Parathyroid adenoma (tissue), 2 donors: ENCODE measurements at regions not wholly inside any gene's neighbourhood (a gene's known extent, or its start where the extent isn't known, plus 50 kb on each side); places are given as distances from the start of the nearest gene placed in this dataset.

Experiments
- H2AFZ ChIP-seq: fragments of 300-600 bp; sonication (generic); one replicate; pipeline ENCODE4 v1.7.0; 2017; ENCODE audit warnings: antibody characterized with exemption, mild to moderate bottlenecking
- H3K27ac ChIP-seq: fragments of 300-600 bp; sonication (generic); one replicate; pipeline ENCODE4 v1.7.0; 2017
- H3K27me3 ChIP-seq: fragments of 300-600 bp; sonication (generic); one replicate; pipeline ENCODE4 v1.7.0; 2017; ENCODE audit warnings: low read length; ENCODE audit not compliant: control insufficient read depth, insufficient read depth
- H3K36me3 ChIP-seq: fragments of 300-600 bp; sonication (generic); one replicate; pipeline ENCODE4 v1.7.0; 2017; ENCODE audit warnings: low read length; ENCODE audit not compliant: control insufficient read depth, insufficient read depth
- H3K4me1 ChIP-seq: fragments of 300-600 bp; sonication (generic); one replicate; pipeline ENCODE4 v1.7.0; 2017; ENCODE audit warnings: control low read depth
- H3K4me2 ChIP-seq: fragments of 300-600 bp; sonication (generic); one replicate; pipeline ENCODE4 v1.7.0; 2017; ENCODE audit warnings: low read length
- H3K4me3 ChIP-seq: fragments of 300-600 bp; sonication (generic); one replicate; pipeline ENCODE4 v1.7.0; 2017; ENCODE audit warnings: low read depth, low read length
- H3K79me2 ChIP-seq: fragments of 300-600 bp; sonication (generic); one replicate; pipeline ENCODE4 v1.7.0; 2017; ENCODE audit warnings: control low read depth
- H3K9ac ChIP-seq: fragments of 300-600 bp; sonication (generic); one replicate; pipeline ENCODE4 v1.7.0; 2017; ENCODE audit warnings: mild to moderate bottlenecking
- H3K9me3 ChIP-seq: fragments of 300-600 bp; sonication (generic); one replicate; pipeline ENCODE4 v1.7.0; 2017; ENCODE audit warnings: low read length; ENCODE audit not compliant: control insufficient read depth
- CTCF ChIP-seq: fragments of 300-600 bp; sonication (generic); IDR thresholded peaks from one replicate; pipeline ENCODE4 v1.7.0; 2017; ENCODE audit warnings: antibody characterized with exemption, mild to moderate bottlenecking
- donor health status: primary hyperparathyroidism.

GRCh38 chr20:17844133-17844429, 124.5 kb downstream of the SNX5 start:
- Histone ChIP-seq H3K4me1 (no peaks in the 10 kb centered on the region), H3K4me2 (no peak overlapping the region), H3K27ac (peak overlapping the region; percentile 3), H3K36me3 (no peaks in the 10 kb centered on the region), H3K9me3 (no peaks in the 10 kb centered on the region), H3K27me3 (no peaks in the 10 kb centered on the region), H3K9ac (no peak overlapping the region), H2AFZ (no peak overlapping the region), H3K4me3 (no peak overlapping the region), H3K79me2 (no peaks in the 10 kb centered on the region)
- no peak for TF ChIP-seq CTCF

DNA sequence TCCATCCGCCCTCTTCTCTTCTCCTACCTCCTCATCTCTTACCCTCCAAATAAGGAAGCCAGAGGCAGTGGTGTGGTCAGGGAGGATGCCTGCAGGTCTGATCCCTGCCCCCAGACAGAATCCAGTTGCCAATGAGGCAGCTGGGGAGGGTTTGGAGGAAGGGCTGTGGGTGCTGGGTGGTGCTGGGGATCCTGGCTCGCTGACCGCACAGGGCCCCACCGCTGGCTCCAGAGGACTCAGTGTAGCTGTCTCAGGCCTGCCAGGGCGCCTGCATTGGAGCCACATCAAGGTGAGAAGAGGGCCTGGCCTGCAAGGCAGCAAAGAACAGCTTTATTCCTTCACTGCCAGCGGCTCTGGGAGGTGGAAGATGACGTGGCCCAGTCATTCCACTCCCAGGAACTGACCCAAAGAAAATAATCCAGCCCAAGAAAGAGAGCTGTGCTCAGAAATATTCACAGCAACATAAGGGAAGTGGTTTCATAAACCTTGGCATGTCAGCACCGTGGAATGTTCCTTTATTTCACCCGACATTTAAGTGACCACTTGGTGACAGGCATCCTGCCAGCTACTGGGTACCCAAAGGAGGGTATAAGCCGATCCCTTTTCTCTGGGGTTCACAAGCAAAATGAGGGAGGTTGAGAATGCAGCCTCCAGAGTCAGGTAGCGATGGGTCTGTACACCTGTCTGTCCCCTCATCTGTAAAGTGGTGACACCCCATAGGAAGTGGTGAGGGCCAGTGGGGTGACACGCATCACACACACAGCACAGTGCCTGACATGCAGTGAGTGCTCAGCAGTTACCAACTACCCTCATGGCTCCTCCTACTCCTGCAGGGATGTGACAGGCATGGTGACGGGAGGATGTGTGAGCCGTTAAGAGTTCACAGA, 125.1 kb downstream of the SNX5 start:
- Histone ChIP-seq H3K4me1 (no peaks in the 10 kb centered on the region), H3K9ac (no peak overlapping the region), H2AFZ (no peak overlapping the region), H3K36me3 (no peaks in the 10 kb centered on the region), H3K4me2 (no peak overlapping the region), H3K4me3 (no peak overlapping the region), H3K79me2 (no peaks in the 10 kb centered on the region), H3K27me3 (no peaks in the 10 kb centered on the region), H3K27ac (peak overlapping the region; percentile 3), H3K9me3 (no peaks in the 10 kb centered on the region)
- TF ChIP-seq CTCF = no peak

DNA sequence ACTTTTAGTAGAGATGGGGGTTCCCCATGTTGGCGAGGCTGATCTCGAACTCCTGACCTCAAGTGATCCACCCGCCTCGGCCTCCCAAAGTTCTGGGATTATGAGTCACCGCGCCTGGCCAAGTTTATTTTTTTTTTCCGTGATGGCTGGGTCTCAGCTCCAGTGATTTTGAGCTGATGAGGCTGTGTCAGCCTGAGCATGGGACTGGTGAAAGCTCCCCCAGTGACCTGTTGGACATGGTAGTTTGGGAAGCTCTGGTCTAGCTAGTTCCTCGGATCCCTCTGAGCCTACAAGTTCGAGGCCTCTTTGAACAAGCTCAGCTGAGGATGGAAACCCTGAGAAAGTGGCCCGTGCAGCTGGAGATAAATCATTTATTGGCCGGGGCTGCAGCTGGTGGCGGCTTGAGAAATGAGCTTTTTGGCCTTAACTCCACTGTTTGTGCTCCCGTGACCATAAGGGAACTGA, 126.8 kb downstream of the SNX5 start:
- Histone ChIP-seq H3K9ac (no peak overlapping the region), H3K27me3 (no peaks in the 10 kb centered on the region), H3K9me3 (no peaks in the 10 kb centered on the region), H3K4me2 (no peak overlapping the region), H3K4me1 (no peaks in the 10 kb centered on the region), H3K4me3 (no peak overlapping the region), H3K79me2 (no peaks in the 10 kb centered on the region), H2AFZ (no peak overlapping the region), H3K36me3 (no peaks in the 10 kb centered on the region), H3K27ac (no peak overlapping the region)
- no peak for TF ChIP-seq CTCF

DNA sequence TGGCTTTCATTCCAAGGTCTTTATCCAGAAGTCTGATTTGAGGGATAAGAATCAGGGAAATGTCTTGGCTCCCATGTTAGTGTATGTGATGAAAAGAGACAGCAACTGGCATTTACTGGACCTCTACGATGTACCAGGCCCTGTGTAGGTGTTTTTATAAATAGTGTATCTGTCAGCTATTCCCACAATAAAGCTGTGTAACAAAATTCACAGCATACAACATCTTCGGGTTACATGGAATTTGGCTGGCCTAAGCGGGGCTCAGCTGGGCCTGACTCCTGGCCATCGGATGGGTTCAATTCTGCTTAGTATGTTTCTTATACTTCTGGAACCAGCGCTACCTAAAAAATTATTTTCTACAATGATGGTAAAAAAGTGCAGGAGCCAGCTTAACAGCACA, 128.2 kb downstream of the SNX5 start:
- no peaks in the 10 kb centered on the region for H3K36me3 ChIP-seq
- no peaks in the 10 kb centered on the region for H3K79me2 ChIP-seq
- H3K9ac ChIP-seq = no peak overlapping the region
- no peaks in the 10 kb centered on the region for H3K27me3 ChIP-seq
- no peak overlapping the region for H3K4me2 ChIP-seq
- H3K4me1 ChIP-seq = no peaks in the 10 kb centered on the region
- no peak overlapping the region for H3K4me3 ChIP-seq
- H2AFZ ChIP-seq = no peak overlapping the region
- TF ChIP-seq CTCF = no peak
- H3K9me3 ChIP-seq = no peaks in the 10 kb centered on the region
- H3K27ac ChIP-seq = no peak overlapping the region

GRCh38 chr20:17838921-17839320, 129.7 kb downstream of the SNX5 start:
- no peaks in the 10 kb centered on the region for H3K4me1 ChIP-seq

More at GRCh38 chr20:17838921-17839320, 129.7 kb downstream of the SNX5 start:
- Histone ChIP-seq H3K9ac (no peak overlapping the region), H3K4me2 (no peak overlapping the region), H3K36me3 (no peaks in the 10 kb centered on the region), H3K4me3 (no peak overlapping the region), H2AFZ (no peak overlapping the region), H3K9me3 (no peaks in the 10 kb centered on the region), H3K27me3 (no peaks in the 10 kb centered on the region), H3K79me2 (no peaks in the 10 kb centered on the region), H3K27ac (no peak overlapping the region)
- no peak for TF ChIP-seq CTCF
